ENCODE measurements at regions not wholly inside any gene's neighbourhood (a gene's known extent, or its start where the extent isn't known, plus 50 kb on each side); places are given as distances from the start of the nearest gene placed in this dataset.
"Not testable (repeated sequence)": the region's sequence is repeated elsewhere in the genome, so short reads cannot be mapped to it uniquely, and the experiment has no call there.

DNA sequence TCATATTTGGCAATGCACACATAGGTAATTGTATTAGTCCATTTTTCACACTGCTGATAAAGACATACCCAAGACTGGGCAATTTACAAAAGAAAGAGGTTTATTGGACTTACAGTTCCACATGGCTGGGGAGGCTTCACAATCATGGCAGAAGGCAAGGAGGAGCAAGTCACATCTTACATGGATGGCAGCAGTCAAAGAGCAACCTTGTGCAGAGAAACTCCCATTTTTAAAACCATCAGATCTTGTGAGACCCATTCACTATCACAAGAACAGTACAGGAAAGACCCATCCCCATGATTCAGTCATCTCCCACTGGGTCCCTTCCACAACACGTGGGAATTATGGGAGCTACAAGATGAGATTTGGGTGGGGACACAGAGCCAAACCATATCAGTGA is 123.2 kb downstream of the KBTBD2 start:
- DNase-seq (ENCODE audit: low read depth in 6 of 9, low spot score in 9 of 9); H3K27me3 ChIP-seq (ENCODE audit: control insufficient read depth in 2 of 2, insufficient read depth in 1 of 2, low read length in 1 of 2); H3K36me3 ChIP-seq (ENCODE audit: control insufficient read depth in 2 of 2, insufficient read depth in 2 of 2, low read length in 1 of 2); H3K9me3 ChIP-seq (ENCODE audit: control insufficient read depth in 2 of 2, insufficient read depth in 1 of 2, low read length in 1 of 2); H3K27ac ChIP-seq (ENCODE audit: low read depth in 1 of 2, low read length in 1 of 2); H3K4me3 ChIP-seq (ENCODE audit: low read length in 2 of 2); H3K4me1 ChIP-seq (ENCODE audit: control insufficient read depth in 2 of 2, insufficient read depth in 2 of 2, low read length in 2 of 2): not testable (repeated sequence)
- WGBS, result 92% methylated on average over 1 of the region's 1 CpG

DNA sequence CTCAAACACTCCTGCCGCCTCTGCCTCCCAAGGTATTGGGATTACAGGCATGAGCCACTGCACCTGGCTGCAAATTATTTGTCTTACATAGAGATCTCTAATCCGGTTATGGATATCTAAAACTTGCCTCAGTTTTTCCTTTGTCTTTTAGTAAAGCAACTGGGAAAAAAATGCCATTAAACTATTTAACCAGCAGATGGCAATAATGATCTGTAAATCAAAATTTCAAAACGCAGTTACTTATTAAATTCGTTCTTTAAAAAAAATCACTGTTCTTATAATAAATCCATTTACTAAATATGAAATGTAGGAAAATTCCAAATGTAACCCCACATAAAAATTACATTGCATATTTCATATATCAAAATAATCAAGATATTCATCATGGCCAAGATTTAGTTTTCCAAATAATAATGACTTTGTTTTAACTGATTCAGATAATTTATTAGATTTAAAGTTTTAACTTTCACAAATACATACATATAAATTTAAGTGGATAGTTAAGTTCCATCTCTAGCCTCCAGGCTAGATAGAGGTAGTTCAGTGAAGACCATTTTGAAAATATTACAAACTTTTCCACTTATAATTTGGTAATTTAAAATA is 125.8 kb downstream of the KBTBD2 start:
- peak in 1 of 9 donors; percentile 12 for DNase-seq (ENCODE audit: low read depth in 6 of 9, low spot score in 9 of 9)
- not testable (repeated sequence) for H3K36me3 ChIP-seq (ENCODE audit: control insufficient read depth in 2 of 2, insufficient read depth in 2 of 2, low read length in 1 of 2)

DNA sequence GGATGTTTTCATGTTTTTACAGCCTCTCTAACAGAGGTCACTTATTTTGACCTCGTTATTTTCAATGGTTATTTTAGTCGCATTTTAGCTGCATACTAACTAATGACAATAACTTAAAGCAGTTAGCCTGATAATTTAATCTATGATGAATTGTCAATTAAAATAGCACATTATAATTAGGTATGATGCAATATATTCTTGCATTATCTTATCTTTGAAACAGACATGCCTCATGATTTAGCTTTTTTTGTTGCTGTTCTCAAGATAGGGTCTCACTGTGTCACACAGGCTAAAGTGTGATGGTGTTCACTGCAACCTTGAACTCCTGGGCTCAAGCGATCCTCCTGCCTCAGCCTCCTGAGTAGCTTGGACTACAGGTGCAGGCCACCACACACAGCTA is 126.4 kb downstream of the KBTBD2 start:
- no peaks in the 10 kb centered on the region for H3K36me3 ChIP-seq (ENCODE audit: control insufficient read depth in 2 of 2, insufficient read depth in 2 of 2, low read length in 1 of 2)
- peaks cover 0 to 6% of the 10 kb centered on the region in 2 donors for H3K4me1 ChIP-seq (ENCODE audit: control insufficient read depth in 2 of 2, insufficient read depth in 2 of 2, low read length in 2 of 2)
- WGBS, result 92% methylated on average over 3 of the region's 3 CpGs
- no peak overlapping the region for H3K27ac ChIP-seq (ENCODE audit: low read depth in 1 of 2, low read length in 1 of 2)
- DNase-seq (ENCODE audit: low read depth in 6 of 9, low spot score in 9 of 9), result no peak
- no peaks in the 10 kb centered on the region for H3K9me3 ChIP-seq (ENCODE audit: control insufficient read depth in 2 of 2, insufficient read depth in 1 of 2, low read length in 1 of 2)
- H3K27me3 ChIP-seq (ENCODE audit: control insufficient read depth in 2 of 2, insufficient read depth in 1 of 2, low read length in 1 of 2), result peaks cover 12 to 33% of the 10 kb centered on the region in 2 donors
- no peak overlapping the region for H3K4me3 ChIP-seq (ENCODE audit: low read length in 2 of 2)

More for the DNA sequence above, 125.8 kb downstream of the KBTBD2 start:
- not testable (repeated sequence) for H3K4me1 ChIP-seq (ENCODE audit: control insufficient read depth in 2 of 2, insufficient read depth in 2 of 2, low read length in 2 of 2); H3K4me3 ChIP-seq (ENCODE audit: low read length in 2 of 2); H3K27ac ChIP-seq (ENCODE audit: low read depth in 1 of 2, low read length in 1 of 2); H3K9me3 ChIP-seq (ENCODE audit: control insufficient read depth in 2 of 2, insufficient read depth in 1 of 2, low read length in 1 of 2)
- 42% methylated on average over 4 of the region's 4 CpGs for WGBS
- peaks cover 12 to 33% of the 10 kb centered on the region in 2 donors for H3K27me3 ChIP-seq (ENCODE audit: control insufficient read depth in 2 of 2, insufficient read depth in 1 of 2, low read length in 1 of 2)

DNA sequence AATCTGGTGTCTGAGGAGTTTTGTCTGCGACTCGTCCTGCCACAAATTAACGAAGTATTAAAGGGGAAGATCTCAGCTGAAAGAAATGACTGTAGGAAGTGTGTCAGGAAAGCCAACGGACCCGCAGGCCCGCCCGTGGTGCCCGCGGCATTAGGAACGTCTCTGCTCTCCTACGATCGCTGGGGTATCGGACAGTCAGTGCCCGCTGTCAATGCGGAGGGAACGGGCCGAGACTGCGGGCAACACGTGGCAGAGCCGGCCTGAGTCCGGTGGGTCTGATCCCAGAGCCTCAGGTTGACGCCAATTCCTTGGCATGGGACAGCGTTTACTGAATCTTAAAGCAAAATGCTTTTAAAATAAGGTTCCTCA is 128.7 kb downstream of the KBTBD2 start:
- no peaks in the 10 kb centered on the region for H3K9me3 ChIP-seq (ENCODE audit: control insufficient read depth in 2 of 2, insufficient read depth in 1 of 2, low read length in 1 of 2)
- DNase-seq (ENCODE audit: low read depth in 6 of 9, low spot score in 9 of 9), result no peak
- peaks cover 12 to 36% of the 10 kb centered on the region in 2 donors for H3K27me3 ChIP-seq (ENCODE audit: control insufficient read depth in 2 of 2, insufficient read depth in 1 of 2, low read length in 1 of 2)
- H3K4me1 ChIP-seq (ENCODE audit: control insufficient read depth in 2 of 2, insufficient read depth in 2 of 2, low read length in 2 of 2), result peaks cover 0 to 6% of the 10 kb centered on the region in 2 donors
- no peak overlapping the region for H3K4me3 ChIP-seq (ENCODE audit: low read length in 2 of 2)
- H3K36me3 ChIP-seq (ENCODE audit: control insufficient read depth in 2 of 2, insufficient read depth in 2 of 2, low read length in 1 of 2), result no peaks in the 10 kb centered on the region
- 12% methylated on average over 23 of the region's 23 CpGs for WGBS
- H3K27ac ChIP-seq (ENCODE audit: low read depth in 1 of 2, low read length in 1 of 2), result no peak overlapping the region

DNA sequence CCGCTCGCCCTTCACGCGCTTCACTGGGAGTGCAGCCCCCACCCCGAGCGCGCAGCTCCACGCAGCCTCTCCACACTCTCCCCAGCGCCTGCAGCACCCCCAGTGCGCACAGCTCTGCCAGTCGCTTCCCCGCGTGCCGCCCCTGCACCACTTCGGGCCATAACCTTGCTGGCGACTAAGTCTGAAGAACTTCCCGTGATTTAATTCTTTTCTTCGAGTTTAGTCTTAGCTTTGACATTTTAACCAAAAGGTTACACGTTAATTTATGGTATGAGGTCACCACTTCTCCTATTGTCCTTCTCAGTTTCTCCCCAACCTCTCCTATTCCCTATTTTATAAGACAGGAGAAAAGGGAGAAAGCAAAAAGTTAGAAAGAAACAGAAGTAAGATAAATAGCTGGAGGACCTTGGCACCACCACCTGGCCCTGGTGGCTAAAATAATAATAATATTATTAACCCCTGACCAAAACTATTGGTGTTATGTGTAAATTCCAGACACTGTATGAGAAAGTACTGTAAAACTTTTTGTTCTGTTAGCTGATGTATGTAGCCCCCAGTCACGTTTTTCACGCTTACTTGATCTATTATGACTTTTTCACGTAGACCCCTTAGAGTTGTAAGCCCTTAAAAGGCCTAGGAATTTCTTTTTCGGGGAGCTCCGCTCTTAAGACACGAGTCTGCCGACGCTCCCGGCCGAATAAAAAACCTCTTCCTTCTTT is 129.2 kb downstream of the KBTBD2 start:
- not testable (repeated sequence) for H3K4me3 ChIP-seq (ENCODE audit: low read length in 2 of 2); DNase-seq (ENCODE audit: low read depth in 6 of 9, low spot score in 9 of 9)

DNA sequence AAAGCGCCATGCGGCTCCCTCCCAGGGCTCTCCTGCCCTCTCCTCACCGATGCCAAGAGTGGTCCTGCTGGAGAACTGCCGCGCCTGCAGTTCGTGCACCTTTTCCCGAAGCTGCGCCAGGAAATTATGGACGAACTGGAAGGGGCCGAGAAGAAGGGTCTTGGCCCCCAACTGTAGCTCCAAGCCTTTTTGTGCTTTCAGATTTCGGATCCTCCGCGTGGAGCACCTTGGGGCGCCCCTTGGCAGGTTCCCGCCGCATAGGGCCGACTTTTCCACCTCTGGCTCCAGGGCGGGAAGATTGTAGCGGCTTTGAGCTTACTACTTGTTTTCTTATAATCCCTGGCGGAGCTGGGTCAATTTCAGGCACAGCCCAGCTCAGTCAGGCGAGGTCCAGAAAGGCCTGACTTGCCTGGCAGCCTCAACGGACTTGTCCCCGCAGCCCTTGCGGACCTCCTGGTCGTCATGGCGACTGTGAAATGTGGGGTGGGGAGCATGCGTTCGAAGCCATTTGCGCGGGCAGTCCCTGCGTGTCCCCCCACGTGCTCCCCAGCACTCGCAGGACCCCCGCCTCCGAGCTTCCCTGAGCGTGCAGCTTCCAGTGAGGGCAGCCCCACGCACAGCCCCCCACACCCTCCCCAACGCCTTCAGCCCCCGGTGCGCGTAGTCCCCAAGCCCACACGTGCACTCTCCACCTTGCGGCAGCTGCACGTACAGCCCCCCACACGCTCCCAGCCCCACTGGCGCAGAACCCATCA is 129.9 kb downstream of the KBTBD2 start:
- no peaks in the 10 kb centered on the region for H3K9me3 ChIP-seq (ENCODE audit: control insufficient read depth in 2 of 2, insufficient read depth in 1 of 2, low read length in 1 of 2)
- H3K36me3 ChIP-seq (ENCODE audit: control insufficient read depth in 2 of 2, insufficient read depth in 2 of 2, low read length in 1 of 2), result no peaks in the 10 kb centered on the region
- H3K27me3 ChIP-seq (ENCODE audit: control insufficient read depth in 2 of 2, insufficient read depth in 1 of 2, low read length in 1 of 2), result peaks cover 12 to 36% of the 10 kb centered on the region in 2 donors
- peaks cover 0 to 6% of the 10 kb centered on the region in 2 donors for H3K4me1 ChIP-seq (ENCODE audit: control insufficient read depth in 2 of 2, insufficient read depth in 2 of 2, low read length in 2 of 2)
- no peak overlapping the region for H3K4me3 ChIP-seq (ENCODE audit: low read length in 2 of 2)
- H3K27ac ChIP-seq (ENCODE audit: low read depth in 1 of 2, low read length in 1 of 2), result no peak overlapping the region
- WGBS, result 15% methylated on average over 46 of the region's 46 CpGs
- DNase-seq (ENCODE audit: low read depth in 6 of 9, low spot score in 9 of 9), result no peak

More for the DNA sequence above, 129.2 kb downstream of the KBTBD2 start:
- not testable (repeated sequence) for H3K27ac ChIP-seq (ENCODE audit: low read depth in 1 of 2, low read length in 1 of 2); H3K36me3 ChIP-seq (ENCODE audit: control insufficient read depth in 2 of 2, insufficient read depth in 2 of 2, low read length in 1 of 2); H3K9me3 ChIP-seq (ENCODE audit: control insufficient read depth in 2 of 2, insufficient read depth in 1 of 2, low read length in 1 of 2); H3K4me1 ChIP-seq (ENCODE audit: control insufficient read depth in 2 of 2, insufficient read depth in 2 of 2, low read length in 2 of 2)
- H3K27me3 ChIP-seq (ENCODE audit: control insufficient read depth in 2 of 2, insufficient read depth in 1 of 2, low read length in 1 of 2), result peaks cover 12 to 36% of the 10 kb centered on the region in 2 donors
- WGBS, result 6% methylated on average over 29 of the region's 29 CpGs

DNA sequence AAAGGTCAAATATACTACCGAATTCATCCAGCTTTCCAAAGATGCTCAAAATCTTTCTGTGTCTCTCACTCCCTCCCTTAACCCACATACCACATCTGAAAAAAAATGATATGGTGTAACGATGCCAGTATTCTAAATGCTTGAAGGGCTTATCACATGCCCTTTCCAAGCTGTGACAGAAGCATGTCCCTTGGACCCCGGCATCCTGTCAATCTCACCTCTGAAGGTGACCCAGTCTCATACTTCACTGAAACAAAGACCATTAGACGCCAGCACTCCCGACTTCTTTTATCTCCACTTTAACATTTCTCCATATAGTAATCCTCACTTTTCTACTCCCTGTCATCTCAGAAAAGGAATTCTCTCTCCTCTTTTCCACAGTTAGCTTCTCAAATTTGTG is 130.8 kb downstream of the KBTBD2 start:
- H3K36me3 ChIP-seq (ENCODE audit: control insufficient read depth in 2 of 2, insufficient read depth in 2 of 2, low read length in 1 of 2); H3K9me3 ChIP-seq (ENCODE audit: control insufficient read depth in 2 of 2, insufficient read depth in 1 of 2, low read length in 1 of 2); DNase-seq (ENCODE audit: low read depth in 6 of 9, low spot score in 9 of 9); H3K4me3 ChIP-seq (ENCODE audit: low read length in 2 of 2); H3K27ac ChIP-seq (ENCODE audit: low read depth in 1 of 2, low read length in 1 of 2); H3K4me1 ChIP-seq (ENCODE audit: control insufficient read depth in 2 of 2, insufficient read depth in 2 of 2, low read length in 2 of 2): not testable (repeated sequence)
- peaks cover 12 to 36% of the 10 kb centered on the region in 2 donors for H3K27me3 ChIP-seq (ENCODE audit: control insufficient read depth in 2 of 2, insufficient read depth in 1 of 2, low read length in 1 of 2)
- WGBS, result 92% methylated on average over 5 of the region's 5 CpGs

DNA sequence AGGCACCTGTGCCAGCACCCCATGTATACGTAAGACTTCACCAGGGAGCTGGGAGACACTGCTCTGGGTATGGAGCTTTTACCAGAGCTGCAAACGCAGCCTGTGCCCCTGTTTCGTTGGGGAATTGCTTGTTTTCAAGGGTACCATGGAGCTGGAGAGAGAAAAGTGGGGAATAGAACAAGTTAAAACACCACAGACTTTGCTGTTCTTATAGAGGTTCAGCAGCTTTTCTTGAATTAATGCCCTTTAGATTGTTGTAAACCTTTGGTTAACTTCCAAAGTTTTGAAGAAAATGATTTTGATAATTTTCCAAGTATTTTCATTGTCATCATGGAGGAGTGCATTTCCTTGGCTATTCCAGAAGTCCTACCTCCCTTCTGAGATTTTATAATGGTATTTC is 131.7 kb downstream of the KBTBD2 start:
- H3K4me1 ChIP-seq (ENCODE audit: control insufficient read depth in 2 of 2, insufficient read depth in 2 of 2, low read length in 2 of 2); DNase-seq (ENCODE audit: low read depth in 6 of 9, low spot score in 9 of 9); H3K36me3 ChIP-seq (ENCODE audit: control insufficient read depth in 2 of 2, insufficient read depth in 2 of 2, low read length in 1 of 2); H3K27ac ChIP-seq (ENCODE audit: low read depth in 1 of 2, low read length in 1 of 2); H3K4me3 ChIP-seq (ENCODE audit: low read length in 2 of 2); H3K9me3 ChIP-seq (ENCODE audit: control insufficient read depth in 2 of 2, insufficient read depth in 1 of 2, low read length in 1 of 2): not testable (repeated sequence)
- WGBS, result 97% methylated on average over 3 of the region's 3 CpGs
- peaks cover 12 to 33% of the 10 kb centered on the region in 2 donors for H3K27me3 ChIP-seq (ENCODE audit: control insufficient read depth in 2 of 2, insufficient read depth in 1 of 2, low read length in 1 of 2)

DNA sequence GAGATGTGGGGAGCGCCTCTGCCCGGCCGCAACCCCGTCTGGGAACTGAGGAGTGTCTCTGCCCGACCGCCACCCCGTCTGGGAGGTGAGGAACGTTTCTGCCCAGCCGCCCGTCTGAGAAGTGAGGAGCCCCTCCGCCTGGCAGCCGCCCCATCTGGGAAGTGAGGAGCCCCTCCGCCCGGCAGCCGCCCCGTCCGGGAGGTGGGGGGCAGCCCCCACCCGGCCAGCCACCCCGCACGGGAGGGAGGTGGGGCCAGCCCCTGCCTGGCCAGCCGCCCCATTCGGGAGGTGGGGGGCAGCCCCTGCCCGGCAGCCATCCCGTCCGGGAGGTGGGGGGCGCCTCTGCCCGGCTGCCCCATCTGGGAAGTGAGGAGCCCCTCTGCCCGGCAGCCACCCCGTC is 137.7 kb downstream of the KBTBD2 start:
- H3K4me3 ChIP-seq (ENCODE audit: low read length in 2 of 2); H3K9me3 ChIP-seq (ENCODE audit: control insufficient read depth in 2 of 2, insufficient read depth in 1 of 2, low read length in 1 of 2); H3K4me1 ChIP-seq (ENCODE audit: control insufficient read depth in 2 of 2, insufficient read depth in 2 of 2, low read length in 2 of 2); H3K27ac ChIP-seq (ENCODE audit: low read depth in 1 of 2, low read length in 1 of 2); H3K27me3 ChIP-seq (ENCODE audit: control insufficient read depth in 2 of 2, insufficient read depth in 1 of 2, low read length in 1 of 2); H3K36me3 ChIP-seq (ENCODE audit: control insufficient read depth in 2 of 2, insufficient read depth in 2 of 2, low read length in 1 of 2); DNase-seq (ENCODE audit: low read depth in 6 of 9, low spot score in 9 of 9): not testable (repeated sequence)
- 95% methylated on average over 29 of the region's 29 CpGs for WGBS
